IPS DF 4.7 (cell line): ENCODE measurements at regions not wholly inside any gene's neighbourhood (a gene's known extent, or its start where the extent isn't known, plus 50 kb on each side); places are given as distances from the start of the nearest gene placed in this dataset.

Experiments used
- DNase-seq: peaks from one replicate; pipeline ENCODE4 v3.0.0-alpha.2; 2013; ENCODE audit warnings: low spot score; ENCODE audit errors: extremely low read depth

DNA sequence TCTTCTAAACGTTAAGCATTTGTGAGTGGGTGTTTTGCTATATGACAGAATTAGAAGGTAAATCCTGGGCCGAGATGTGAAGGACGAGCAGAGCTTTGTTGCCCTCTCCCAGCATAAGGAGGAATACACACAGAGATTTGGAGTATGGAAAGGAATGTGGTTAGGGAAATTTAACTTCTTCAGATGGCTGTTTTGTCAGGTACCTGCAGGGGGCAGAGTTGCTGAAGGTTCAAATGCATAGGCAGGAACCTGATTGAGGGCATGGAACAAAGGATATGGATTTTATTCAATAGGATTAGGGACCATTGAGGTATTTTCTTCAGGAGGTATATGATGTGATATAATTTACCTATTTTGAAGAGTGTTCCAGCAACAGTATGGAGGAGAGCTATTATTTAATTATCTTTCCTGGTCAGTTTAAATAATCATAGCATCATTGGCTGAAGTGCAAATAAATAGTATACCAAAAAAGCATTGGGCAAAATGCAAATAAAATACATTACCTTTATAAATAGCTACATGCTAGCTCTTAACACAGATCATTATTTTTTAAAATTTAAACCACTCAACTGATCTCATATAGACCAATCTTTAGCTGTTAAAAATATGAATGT, 143.6 kb downstream of the SLIT2 start:
- peak; percentile 49 for DNase-seq

DNA sequence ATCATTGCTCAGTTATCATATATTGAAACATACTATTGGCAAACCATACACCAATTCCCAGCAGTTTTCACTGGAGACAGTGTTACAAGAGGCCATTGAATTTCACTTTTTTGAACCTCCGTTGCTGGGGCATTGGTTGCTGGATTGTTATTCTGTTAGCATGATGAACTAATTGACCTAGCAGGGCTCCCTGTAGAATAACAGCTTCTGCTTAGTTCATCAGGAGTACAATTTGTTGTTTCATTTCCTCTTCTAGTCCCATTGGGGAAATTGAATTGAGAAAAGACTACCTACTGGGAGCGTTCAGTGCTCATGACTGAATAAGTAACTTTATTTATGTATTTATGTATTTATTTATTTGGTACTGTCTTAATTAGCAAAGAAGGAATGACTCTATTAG, 151.6 kb downstream of the SLIT2 start:
- DNase-seq: no peak

DNA sequence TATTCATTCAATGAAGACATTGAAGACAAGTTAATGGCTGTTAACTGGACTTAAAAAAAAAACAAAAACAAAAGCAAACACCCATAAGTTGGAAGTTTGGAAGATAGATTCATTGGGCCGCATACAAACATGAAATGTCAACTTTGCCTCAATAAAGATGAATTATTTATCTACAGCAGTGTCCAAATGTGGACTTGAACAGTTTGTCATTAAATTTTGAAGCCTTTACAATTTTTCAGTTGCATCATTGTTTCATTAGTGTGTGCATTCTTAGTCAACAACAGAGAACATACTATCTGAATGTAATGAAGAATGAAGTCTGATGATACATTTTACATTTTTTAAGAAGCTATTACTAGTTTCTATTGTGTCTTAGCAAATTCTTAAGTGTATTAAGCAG, 152.1 kb downstream of the SLIT2 start:
- DNase-seq: no peak

DNA sequence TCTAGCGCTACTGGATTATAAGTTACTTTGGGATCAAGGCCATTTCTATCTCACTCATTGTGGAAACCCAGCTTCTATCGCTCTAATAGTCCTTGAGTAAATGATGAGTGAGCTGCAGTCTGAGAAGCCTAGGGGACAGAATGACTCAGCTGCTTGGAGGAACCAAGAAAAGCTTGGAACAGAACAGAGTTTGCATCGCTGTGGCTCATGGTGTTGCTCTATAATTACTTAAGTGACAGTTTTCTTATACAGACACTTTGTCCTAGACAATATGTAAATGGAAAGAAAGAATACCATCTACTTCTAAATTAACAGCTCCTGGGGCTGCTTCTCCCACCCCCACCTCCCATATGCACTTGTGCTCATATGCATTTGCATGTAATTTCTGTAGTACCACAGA, 156.9 kb downstream of the SLIT2 start:
- no peak for DNase-seq

DNA sequence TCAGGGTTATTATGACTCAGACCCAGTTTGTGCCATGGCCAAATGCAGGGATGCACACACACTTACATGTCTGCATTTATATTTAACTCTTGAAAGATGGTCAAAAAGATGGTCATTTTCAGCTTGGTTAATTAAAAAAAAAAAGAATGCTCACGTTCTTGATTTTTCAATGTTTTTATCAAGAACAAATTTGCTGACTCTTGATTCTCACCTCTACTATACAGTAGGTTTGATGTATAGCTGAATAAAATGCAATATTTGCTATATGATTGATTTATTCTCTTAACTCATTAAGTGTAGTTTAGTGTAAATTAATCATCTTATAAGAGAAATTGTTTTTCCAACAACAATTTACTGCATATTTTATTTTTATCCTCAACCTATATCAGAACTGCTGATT, 160.4 kb downstream of the SLIT2 start:
- DNase-seq: no peak

DNA sequence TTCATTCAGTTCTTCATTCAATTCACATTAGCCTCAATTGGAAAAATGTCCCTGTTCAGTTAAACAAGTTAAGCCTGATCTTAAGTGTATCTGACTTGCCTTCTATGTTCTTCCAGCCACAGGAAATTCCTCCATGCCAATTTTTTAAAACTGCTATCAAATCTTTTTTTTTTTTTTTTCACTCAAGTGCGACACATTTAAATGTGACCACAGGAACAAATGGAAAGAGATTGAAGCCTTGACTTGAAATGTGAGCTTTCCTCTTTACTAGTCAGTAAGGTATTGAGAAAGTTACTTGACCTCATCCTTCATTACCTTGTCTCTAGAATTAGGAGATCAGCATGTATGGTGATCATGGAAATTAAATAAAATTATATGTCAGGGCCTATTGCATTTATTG, 165.1 kb downstream of the SLIT2 start:
- DNase-seq: no peak

DNA sequence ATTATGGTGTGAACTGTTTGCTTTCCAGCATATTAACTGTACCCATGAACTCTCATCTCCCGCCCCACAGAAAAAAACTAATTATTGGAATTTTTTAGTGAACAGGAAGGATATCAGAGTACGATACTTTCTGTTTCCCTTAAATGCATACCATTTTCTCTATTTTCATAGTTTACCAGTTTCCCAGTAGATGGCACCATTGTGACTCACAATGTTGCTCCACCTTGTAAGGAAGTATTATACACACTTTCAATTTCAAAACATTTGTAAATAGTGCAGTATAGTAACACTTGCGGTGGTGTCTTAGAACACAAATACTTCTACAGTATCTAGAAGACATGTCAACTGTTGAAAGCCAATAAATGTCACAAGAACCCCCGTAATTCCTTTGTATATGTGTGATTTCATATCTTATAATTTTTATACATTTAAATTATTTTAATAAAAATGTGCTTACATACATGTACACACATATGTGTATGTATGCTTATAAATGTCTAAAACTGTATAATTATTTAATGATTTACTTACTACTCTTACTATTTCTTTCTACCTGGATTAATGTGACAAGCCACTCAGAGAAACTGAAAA, 167.3 kb downstream of the SLIT2 start:
- DNase-seq: no peak

DNA sequence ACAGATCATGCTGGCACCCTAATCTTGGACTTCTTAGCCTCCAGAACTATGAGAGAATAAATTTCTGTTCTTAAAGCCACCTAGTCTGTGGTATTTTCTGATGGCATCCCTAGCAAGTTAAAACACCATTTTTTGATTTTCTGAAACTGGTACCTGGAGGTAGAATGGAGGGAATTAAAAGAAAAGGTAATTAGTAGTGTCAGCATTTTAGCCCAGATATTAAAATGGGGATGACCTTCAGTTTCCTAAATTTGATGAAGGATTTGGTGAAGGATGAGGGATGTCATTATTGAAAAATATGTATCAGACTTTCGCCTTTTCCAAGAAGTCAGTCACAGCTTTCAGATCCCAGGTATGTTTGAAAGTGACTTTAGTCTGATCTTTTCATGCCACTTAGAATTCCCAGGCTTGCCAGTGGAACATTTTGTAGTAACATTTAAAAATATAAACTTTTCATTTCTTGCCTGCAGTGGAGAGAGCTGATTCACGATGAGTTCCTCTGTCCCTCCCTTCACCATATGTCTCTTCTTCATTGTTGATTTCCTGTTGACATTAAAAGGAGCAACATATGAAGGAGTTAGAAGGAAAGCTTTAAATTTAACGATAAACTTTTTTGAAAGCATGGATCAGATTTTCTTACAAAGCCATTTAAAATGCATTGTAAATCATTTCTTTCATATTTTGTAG, 169.4 kb downstream of the SLIT2 start:
- no peak for DNase-seq

DNA sequence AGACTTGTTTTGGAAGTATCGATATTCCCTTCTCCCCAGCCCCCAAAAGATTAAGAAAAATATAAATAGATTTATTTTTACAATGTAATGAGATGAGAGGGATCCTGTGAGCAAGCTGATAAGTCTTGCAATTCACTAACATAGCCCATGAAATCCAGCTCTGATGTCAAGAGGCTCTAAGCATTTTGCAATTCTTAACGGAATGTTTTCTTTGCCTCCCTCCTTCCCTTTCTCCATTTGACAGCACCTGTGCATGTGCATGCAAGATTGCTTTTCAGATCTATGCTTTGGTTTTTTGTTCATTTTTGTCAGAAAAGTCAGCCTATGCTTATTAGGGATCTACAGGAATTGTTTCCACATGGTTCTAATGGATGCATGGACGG, 169.9 kb downstream of the SLIT2 start:
- no peak for DNase-seq

DNA sequence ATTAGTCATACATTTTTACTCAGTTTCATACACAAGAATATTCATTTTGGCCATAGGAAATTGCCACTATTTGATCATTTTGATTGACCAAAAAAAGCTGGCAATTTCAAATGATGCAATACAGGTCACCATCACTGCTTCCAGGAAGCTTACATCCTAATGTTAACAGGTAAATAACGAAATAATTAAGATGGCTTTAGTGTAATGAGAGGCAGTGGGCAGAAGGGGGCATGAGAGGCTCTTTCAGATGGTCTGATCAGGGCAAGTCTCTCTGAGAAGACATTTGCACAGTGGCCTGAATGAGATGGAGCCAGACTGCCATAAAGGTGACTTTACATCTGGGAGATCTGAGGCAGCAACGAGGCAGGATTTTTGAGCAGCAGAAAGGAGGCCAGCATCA, 170.7 kb downstream of the SLIT2 start:
- DNase-seq: peak; percentile 36

DNA sequence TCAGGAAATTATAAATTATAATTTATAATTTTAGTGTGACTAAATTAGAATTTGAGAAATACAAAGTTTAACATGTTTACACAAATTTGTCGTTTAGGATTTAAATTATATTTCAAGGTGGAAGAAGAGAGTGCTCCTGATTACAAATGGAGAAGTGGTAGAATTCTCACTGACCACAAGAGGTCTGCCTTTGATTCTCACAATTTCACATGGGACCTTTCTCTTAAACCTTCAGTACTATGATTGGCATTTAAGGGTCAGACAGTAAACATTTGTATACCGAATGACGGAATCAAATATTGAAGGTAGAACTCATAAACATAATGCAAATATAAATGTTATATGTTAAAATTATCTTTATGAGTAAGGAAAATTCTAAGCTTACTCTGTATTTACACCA, 171.7 kb downstream of the SLIT2 start:
- DNase-seq: no peak

DNA sequence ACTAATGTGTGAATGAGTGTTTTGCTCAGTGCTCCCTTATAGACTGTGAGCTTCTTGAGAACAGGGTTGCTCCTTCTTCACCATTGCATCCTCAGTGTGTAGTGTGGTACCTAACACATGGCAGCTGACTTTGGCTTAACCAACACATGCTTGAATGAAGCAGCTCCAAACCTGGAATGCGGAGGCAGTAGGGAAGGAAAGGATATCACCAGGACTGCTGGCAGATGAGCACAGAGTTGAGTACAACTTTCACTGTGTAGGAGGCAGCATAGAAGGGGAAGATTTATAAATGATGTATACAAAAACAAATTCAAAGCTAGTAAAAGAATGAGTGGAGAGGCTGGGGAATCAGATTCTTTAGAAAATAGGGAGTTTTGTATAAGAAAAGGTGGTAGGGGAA, 174.3 kb downstream of the SLIT2 start:
- no peak for DNase-seq

DNA sequence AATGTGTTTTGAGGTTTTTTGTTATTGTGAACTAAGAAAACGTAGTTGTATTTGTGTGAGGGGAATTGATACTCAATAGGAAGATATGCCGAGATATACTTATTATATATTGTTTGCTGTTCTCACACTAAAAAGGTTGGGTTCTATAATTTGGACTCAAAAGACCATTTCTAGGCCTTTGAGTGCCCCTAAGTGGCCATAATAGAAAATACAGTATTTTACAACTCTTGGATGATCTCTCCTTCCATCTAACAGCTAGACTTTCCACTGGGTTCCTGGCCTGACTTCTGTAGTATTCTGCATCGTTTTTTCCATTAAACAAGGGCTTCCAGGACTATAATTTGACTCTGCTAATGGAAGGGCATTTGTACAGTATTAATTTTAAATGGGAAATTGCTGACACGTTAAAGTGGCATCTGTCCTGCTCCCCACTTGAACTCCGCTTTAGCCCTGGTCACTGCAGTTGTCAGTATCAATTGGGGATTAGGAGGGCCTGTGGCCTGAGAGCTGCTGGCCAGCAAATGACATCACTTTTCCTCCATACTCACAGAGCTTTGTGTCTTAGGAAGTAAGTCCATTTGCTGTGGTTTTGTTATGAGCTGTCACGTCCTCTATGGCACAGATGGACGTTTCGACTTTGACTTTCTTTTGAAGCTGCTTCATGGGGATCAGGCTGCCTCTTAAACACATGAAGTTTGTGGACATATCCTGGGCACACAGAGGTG, 176.9 kb downstream of the SLIT2 start:
- no peak for DNase-seq

DNA sequence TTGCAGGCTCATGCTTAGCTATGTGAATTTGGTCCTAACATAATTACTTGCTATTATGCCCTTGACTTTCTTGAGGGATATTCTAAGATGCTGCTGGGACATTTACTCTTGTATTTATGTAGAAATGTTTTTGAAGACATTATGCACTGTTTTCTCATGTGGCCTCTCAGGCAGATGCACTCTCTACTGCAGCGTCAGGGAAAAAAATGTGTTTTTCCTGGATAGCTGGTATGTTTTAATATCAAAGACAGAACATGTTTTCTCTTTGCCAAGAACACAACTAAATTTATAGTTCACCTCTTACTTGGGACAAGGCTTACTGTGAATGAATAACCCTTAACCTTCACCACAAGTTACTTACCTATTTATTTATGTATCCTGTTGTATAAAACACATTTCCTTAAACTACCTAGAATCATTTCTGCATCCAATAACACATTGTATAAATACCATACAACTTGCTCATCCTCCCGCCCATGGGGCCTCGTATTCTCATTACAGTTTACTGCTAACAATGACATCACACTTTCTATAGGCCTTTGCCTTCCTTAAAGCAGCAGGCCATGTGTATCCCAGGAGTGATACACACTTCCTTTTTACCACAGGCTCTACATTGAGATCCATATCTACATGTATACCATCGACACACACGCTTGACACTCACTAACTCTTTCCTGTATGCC, 178.7 kb downstream of the SLIT2 start:
- no peak for DNase-seq

DNA sequence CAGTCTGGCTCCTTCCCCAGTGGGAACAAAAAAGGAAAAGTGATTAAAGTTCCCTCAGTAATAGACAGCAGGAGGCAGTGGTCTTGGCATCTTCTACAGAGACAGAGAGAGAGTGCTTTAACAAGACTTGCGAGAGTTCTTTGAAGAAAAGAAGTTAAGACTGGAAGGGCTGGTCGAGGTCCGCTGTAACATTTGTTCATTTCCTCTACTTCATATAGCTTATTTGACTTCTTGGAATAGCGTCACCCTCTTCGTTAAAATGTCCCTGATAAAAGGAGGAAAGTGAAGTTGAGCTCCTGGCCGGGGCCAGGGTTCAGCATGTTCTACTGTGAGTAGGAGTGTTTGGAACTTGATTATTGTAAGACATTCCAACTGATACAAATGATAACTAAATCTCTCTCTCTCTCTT, 179.8 kb downstream of the SLIT2 start:
- DNase-seq: no peak

DNA sequence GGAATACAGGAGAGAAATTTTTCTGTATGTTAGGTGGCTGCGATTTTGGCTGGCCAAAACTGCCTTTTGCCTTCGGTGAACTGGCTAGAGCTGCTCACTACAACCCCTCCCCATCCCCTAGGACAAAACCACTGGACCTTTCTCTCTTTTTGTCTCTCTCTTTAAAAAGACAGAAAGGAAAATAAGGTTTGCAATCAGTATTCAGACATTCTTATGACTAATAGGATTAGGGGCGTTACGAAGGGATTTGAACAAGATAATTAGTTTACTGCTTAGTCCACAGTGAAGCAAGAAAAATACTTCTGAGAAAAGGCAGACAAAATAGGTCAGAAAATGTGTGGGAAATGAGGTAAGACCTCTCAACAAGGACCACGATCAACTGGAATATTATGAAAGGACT, 180.4 kb downstream of the SLIT2 start:
- no peak for DNase-seq

DNA sequence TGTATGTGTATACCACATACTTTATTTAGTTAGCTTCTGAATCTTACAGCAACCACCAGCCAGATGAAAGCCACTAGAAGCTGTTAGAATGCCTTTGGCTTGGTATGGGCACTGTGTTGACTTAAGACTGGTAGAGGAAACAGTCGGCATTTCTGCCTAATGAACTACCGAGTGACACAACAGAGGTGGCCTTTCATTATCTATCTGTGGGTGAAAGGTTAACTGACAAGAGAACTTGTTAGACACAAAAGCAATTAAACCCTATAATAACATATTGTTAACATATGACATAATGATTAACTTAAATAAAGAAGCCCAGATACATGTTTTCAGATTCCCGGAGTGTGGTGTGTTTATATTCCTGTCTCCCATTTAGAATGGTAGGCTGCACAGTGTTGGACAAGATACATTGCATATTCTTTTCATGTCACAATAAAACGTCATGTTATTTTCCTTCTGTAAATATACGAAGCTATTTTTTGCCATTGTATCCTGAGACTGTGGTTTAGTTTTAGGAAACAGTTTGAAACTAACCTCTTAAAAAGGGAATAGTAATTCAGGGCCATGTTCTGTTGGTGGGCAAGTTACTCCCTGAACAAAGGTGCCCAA, 181.5 kb downstream of the SLIT2 start:
- no peak for DNase-seq

DNA sequence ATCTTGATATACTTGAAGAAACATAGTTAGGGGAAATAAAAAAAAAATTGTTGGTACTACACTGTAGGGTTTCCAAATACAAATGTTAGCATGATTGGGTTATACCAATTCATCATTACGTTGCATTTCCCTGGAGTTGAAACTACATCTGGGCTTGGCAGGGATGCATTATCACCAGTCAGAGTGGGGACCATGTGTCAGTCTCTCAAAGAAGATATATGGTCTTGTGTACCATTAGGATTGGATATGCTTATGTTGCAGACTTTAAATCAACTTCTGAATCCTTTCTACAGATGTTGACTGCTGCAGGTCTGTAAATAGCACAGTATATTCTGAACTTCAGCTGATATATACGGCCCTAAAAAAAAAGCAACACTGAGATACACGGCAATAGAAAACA, 188.5 kb downstream of the SLIT2 start:
- no peak for DNase-seq

DNA sequence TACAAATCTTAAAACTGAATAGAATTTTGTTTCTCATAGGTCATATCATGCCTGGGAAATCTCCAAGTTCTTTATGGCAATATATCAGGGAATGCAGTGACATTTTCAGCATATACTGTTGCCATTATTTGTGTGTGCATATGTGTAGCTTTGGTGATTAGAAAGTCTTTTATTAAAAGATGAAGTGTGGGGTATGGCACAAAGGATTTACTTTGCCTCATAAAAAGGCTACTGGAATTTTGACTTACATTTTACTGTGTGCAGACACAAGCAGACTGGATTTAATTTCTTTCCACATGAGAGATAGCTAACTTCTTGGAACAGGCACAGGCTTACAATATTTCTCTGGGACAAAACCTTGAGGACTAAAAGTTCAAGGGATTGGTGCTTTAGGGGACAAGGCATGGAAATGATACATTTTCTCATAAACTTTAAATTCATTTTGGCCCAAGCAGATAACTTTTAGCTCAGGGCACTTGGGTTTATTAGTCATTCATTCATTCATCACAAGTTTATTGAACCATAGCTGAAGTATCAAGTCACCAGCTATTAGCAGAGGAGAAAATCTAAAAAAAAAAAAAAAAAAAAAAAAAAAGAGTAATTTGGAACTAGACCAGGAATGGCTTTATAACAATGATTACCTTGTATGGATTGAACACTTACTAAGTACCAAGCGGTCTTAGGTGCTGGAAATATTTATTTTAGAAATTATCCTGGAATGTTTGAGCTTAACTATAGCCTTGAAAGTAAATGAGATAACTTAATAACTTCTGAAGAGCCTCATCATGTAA, 191.5 kb downstream of the SLIT2 start:
- no peak for DNase-seq

DNA sequence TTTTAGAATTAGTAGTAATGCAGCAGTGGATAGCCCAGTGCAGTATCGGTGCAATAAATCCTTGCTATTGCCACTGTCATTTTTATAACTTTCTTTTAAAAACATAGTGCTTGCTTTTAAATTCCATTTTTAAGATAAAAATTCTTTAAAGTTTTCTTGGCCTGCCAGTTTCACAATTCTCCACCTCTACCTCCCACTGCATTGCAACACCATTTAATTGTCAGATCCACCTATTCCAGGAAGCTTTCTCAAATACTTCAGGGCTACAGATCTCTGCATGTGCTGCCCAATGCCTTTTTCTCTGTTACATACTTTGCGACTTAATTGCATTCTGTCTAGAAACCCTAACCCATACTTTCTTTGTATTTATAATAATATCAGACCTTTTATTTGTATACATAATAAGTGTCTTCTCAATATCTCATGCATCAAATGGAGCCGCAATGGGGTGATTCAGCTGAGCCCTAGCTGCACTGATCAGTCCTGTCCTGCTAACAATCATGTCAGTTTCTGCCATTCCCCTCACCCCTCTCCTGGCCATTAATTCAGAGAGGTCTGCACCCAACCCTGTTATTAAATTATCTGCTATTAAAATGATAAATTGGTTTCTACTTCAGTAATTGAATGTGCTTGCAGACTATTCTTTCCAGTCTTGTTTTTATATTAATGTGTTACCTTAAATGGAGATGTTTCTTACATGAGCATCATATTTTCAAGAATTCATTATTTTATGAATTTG, 193.1 kb downstream of the SLIT2 start:
- no peak for DNase-seq
